ENCODE measurements at regions not wholly inside any gene's neighbourhood (a gene's known extent, or its start where the extent isn't known, plus 50 kb on each side); places are given as distances from the start of the nearest gene placed in this dataset.
"Not testable (repeated sequence)": the region's sequence is repeated elsewhere in the genome, so short reads cannot be mapped to it uniquely, and the experiment has no call there.

GRCh38 chr13:81382246-81382645 is 1041.3 kb upstream of the SPRY2 start:
- no peak for DNase-seq (ENCODE audit: low spot score)

- DNase-seq (ENCODE audit: low spot score): no peak
Observed at GRCh38 chr13:81381560-81381959, 1040.6 kb upstream of the SPRY2 start.

- DNase-seq (ENCODE audit: low spot score): no peak
Observed at GRCh38 chr13:81379183-81379582, 1038.3 kb upstream of the SPRY2 start.

GRCh38 chr13:81377921-81378320 is 1037.0 kb upstream of the SPRY2 start:
- no peak for DNase-seq (ENCODE audit: low spot score)

GRCh38 chr13:81375709-81376108 is 1034.8 kb upstream of the SPRY2 start:
- DNase-seq (ENCODE audit: low spot score): no peak

GRCh38 chr13:81362711-81363110 is 1021.8 kb upstream of the SPRY2 start:
- DNase-seq (ENCODE audit: low spot score): not testable (repeated sequence)

GRCh38 chr13:81350056-81350455 is 1009.1 kb upstream of the SPRY2 start:
- DNase-seq (ENCODE audit: low spot score): no peak

GRCh38 chr13:81340118-81341069 is 999.5 kb upstream of the SPRY2 start:
- DNase-seq (ENCODE audit: low spot score): not testable (repeated sequence)

GRCh38 chr13:81339666-81340065 is 998.7 kb upstream of the SPRY2 start:
- DNase-seq (ENCODE audit: low spot score): not testable (repeated sequence)

- no peak for DNase-seq (ENCODE audit: low spot score)
Observed at GRCh38 chr13:81334481-81334880, 993.6 kb upstream of the SPRY2 start.

GRCh38 chr13:81326913-81327312 is 986.0 kb upstream of the SPRY2 start:
- DNase-seq (ENCODE audit: low spot score): no peak

GRCh38 chr13:81320516-81320915 is 979.6 kb upstream of the SPRY2 start:
- no peak for DNase-seq (ENCODE audit: low spot score)

GRCh38 chr13:81319351-81319750 is 978.4 kb upstream of the SPRY2 start:
- no peak for DNase-seq (ENCODE audit: low spot score)

GRCh38 chr13:81318231-81319019 is 977.5 kb upstream of the SPRY2 start:
- DNase-seq (ENCODE audit: low spot score): no peak

GRCh38 chr13:81314461-81314860 is 973.5 kb upstream of the SPRY2 start:
- no peak for DNase-seq (ENCODE audit: low spot score)

- DNase-seq (ENCODE audit: low spot score): no peak
Observed at GRCh38 chr13:81305928-81306327, 965.0 kb upstream of the SPRY2 start.

- no peak for DNase-seq (ENCODE audit: low spot score)
Observed at GRCh38 chr13:81304121-81304659, 963.3 kb upstream of the SPRY2 start.

GRCh38 chr13:81302677-81303076 is 961.8 kb upstream of the SPRY2 start:
- no peak for DNase-seq (ENCODE audit: low spot score)

GRCh38 chr13:81302125-81302524 is 961.2 kb upstream of the SPRY2 start:
- DNase-seq (ENCODE audit: low spot score): peak; percentile 18

GRCh38 chr13:81295177-81295576 is 954.3 kb upstream of the SPRY2 start:
- no peak for DNase-seq (ENCODE audit: low spot score)

GRCh38 chr13:81293594-81294164 is 952.8 kb upstream of the SPRY2 start:
- DNase-seq (ENCODE audit: low spot score): no peak

GRCh38 chr13:81283561-81283960 is 942.6 kb upstream of the SPRY2 start:
- DNase-seq (ENCODE audit: low spot score): no peak
